A673 (cell line): ENCODE measurements at regions not wholly inside any gene's neighbourhood (a gene's known extent, or its start where the extent isn't known, plus 50 kb on each side); places are given as distances from the start of the nearest gene placed in this dataset.
"Not testable (repeated sequence)": the region's sequence is repeated elsewhere in the genome, so short reads cannot be mapped to it uniquely, and the experiment has no call there.

Experiments
- CTCF ChIP-seq: fragments of 300-800, 200-600 bp; sonication (generic); conservative IDR thresholded peaks from 2 replicates; pipeline ENCODE4 v1.5.1; 2017; ENCODE audit warnings: low read depth, mild to moderate bottlenecking, antibody characterized with exemption, low read length, moderate library complexity, mixed read lengths
- EZH2 ChIP-seq: fragments of 200-600 bp; sonication (generic); IDR thresholded peaks from 2 replicates; pipeline ENCODE4 v1.6.1; 2017; ENCODE audit warnings: borderline replicate concordance, low read depth, mild to moderate bottlenecking, mixed read lengths, antibody characterized with exemption, low read length; ENCODE audit not compliant: poor library complexity, severe bottlenecking

- not testable (repeated sequence) for TF ChIP-seq CTCF, EZH2
Observed at GRCh38 chr5:17755406-17755805, 121.1 kb downstream of the TAF11L14 start.
